HEK293T (cell line): ENCODE measurements at regions not wholly inside any gene's neighbourhood (a gene's known extent, or its start where the extent isn't known, plus 50 kb on each side); places are given as distances from the start of the nearest gene placed in this dataset.

ENCODE experiments used
- CTCF ChIA-PET: fragments of 350-600 bp; formaldehyde crosslinking; extraction: SDS; loops from one replicate; lab custom pipeline; 2021; ENCODE audit warnings: antibody characterized with exemption, inconsistent platforms; lab: Yijun Ruan, JAX
- POLR2A ChIA-PET: fragments of 350-600 bp; formaldehyde crosslinking; extraction: SDS; loops from one replicate; lab custom pipeline; 2020; ENCODE audit warnings: antibody characterized with exemption, inconsistent platforms; lab: Yijun Ruan, JAX
- DNase-seq: peaks from one replicate; pipeline ENCODE4 v3.0.0; 2012; ENCODE audit warnings: mixed read lengths; ENCODE audit errors: extremely low spot score
- ARNT ChIP-seq: fragments of 450-650 bp; IDR thresholded peaks from 2 replicates; pipeline ENCODE4 v1.6.1; 2017; ENCODE audit warnings: mild to moderate bottlenecking
- BHLHE40 ChIP-seq: fragments of 450-650 bp; IDR thresholded peaks from 2 replicates; pipeline ENCODE4 v1.6.1; 2016; ENCODE audit warnings: mild to moderate bottlenecking, moderate library complexity, borderline replicate concordance
- CTBP1 ChIP-seq: fragments of 450-650 bp; IDR thresholded peaks from 2 replicates; pipeline ENCODE4 v1.6.1; 2016; ENCODE audit warnings: borderline replicate concordance
- ELF4 ChIP-seq: fragments of 450-650 bp; IDR thresholded peaks from 2 replicates; pipeline ENCODE4 v1.6.1; 2017; ENCODE audit warnings: antibody characterized with exemption
- FOXA1 ChIP-seq: fragments of 450-650 bp; IDR thresholded peaks from 2 replicates; pipeline ENCODE4 v1.6.1; 2016; ENCODE audit warnings: mild to moderate bottlenecking
- FOXK2 ChIP-seq: fragments of 450-650 bp; IDR thresholded peaks from 2 replicates; pipeline ENCODE4 v1.6.1; 2016; ENCODE audit warnings: mild to moderate bottlenecking
- FOXM1 ChIP-seq: fragments of 450-650 bp; IDR thresholded peaks from 2 replicates; pipeline ENCODE4 v1.6.1; 2017; ENCODE audit warnings: mild to moderate bottlenecking, borderline replicate concordance
- HDGF ChIP-seq: fragments of 450-650 bp; IDR thresholded peaks from 2 replicates; pipeline ENCODE4 v1.6.1; 2017; ENCODE audit warnings: antibody characterized with exemption, borderline replicate concordance
- L3MBTL2 ChIP-seq: fragments of 450-650 bp; conservative IDR thresholded peaks from 2 replicates; pipeline ENCODE4 v1.6.1; 2016; ENCODE audit warnings: mild to moderate bottlenecking
- LEF1 ChIP-seq: fragments of 450-650 bp; IDR thresholded peaks from 2 replicates; pipeline ENCODE4 v1.6.1; 2017; ENCODE audit warnings: mild to moderate bottlenecking, borderline replicate concordance
- NFRKB ChIP-seq: fragments of 450-650 bp; IDR thresholded peaks from 2 replicates; pipeline ENCODE4 v1.6.1; 2016; ENCODE audit warnings: mild to moderate bottlenecking, moderate library complexity
- SP1 ChIP-seq: fragments of 450-650 bp; IDR thresholded peaks from 2 replicates; pipeline ENCODE4 v1.6.1; 2017
- SUZ12 ChIP-seq: fragments of 450-650 bp; IDR thresholded peaks from 2 replicates; pipeline ENCODE4 v1.6.1; 2016; ENCODE audit warnings: mild to moderate bottlenecking
- TARDBP ChIP-seq: fragments of 450-650 bp; IDR thresholded peaks from 2 replicates; pipeline ENCODE4 v1.6.1; 2016
- ZNF384 ChIP-seq: fragments of 450-650 bp; IDR thresholded peaks from 2 replicates; pipeline ENCODE4 v1.6.1; 2016
- TF ChIP-seq, protein P1 (sequence below): fragments of 450-650 bp; IDR thresholded peaks from 2 replicates; pipeline ENCODE4 v1.6.1; 2016

DNA sequence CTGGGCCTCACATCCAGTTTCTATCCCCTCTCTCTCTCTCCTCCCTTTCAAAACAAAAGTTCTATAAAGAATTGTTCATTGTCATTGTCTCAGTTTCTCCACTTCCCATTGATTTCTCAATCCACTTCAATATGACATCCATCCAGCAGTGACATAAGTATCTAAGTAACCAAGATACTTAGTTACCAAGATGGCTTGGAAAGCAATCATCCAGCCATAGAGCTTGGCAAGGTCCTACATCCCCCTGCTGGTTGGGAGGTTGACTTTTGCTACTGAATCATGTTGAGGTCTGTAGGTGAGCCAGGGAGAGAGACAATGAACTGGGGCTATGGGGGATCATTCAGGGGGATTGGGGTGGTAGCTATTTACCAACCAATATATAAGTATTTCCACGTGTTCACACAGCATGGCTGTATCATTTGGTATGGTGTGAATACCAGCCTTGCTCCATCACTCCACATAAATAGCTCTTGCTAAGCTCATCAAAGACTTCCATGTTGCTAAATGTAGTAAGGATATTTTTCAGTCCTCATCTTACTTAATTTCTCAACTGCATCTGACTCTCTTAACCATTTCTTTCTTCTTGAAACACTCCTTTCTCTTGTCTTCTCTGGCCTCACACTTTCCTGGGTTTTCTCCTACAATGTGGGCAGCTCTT is 58.8 kb upstream of the NTRK3 start:
- CTCF ChIA-PET = no interaction called here
- TF ChIP-seq ZNF384 (no peak), BHLHE40 (no peak), FOXA1 (no peak), NFRKB (no peak), ELF4 (no peak), SP1 (no peak), LEF1 (no peak), TARDBP (no peak), SUZ12 (no peak)
- POLR2A ChIA-PET = no interaction called here
- DNase-seq = no peak

- CTCF ChIA-PET = no interaction called here
- TF ChIP-seq ZNF384 (no peak), FOXA1 (no peak), FOXM1 (no peak), NFRKB (no peak), ARNT (no peak), SUZ12 (no peak), SP1 (no peak), LEF1 (no peak), TARDBP (no peak), ELF4 (no peak), FOXK2 (no peak), HDGF (no peak), L3MBTL2 (no peak), BHLHE40 (no peak), CTBP1 (no peak)
- TF ChIP-seq, protein P1, sequence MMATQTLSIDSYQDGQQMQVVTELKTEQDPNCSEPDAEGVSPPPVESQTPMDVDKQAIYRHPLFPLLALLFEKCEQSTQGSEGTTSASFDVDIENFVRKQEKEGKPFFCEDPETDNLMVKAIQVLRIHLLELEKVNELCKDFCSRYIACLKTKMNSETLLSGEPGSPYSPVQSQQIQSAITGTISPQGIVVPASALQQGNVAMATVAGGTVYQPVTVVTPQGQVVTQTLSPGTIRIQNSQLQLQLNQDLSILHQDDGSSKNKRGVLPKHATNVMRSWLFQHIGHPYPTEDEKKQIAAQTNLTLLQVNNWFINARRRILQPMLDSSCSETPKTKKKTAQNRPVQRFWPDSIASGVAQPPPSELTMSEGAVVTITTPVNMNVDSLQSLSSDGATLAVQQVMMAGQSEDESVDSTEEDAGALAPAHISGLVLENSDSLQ = no peak
- no peak for DNase-seq
- POLR2A ChIA-PET = no interaction called here
These were observed 56.5 kb upstream of the NTRK3 start for GRCh38 chr15:88312941-88313579.

DNA sequence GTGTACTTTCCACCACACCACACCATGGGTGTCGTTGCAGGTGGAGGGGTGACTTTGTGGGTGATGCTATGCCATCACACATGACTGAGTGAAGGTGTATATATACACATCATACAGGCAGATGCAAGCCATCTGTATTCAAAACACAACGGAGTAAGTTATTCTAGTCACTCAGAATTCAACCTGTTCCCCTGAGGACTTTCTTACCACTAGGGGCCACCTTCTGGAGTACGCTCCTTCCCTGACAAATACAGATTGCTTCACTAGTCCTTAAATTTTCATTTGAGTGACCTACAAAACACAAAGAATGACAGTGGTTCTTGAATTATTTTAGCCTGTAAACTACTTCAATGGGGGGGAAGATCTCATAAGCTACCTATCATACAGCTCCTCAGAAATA is 52.8 kb upstream of the NTRK3 start:
- ChIA-PET CTCF (no interaction called here), POLR2A (no interaction called here)

DNA sequence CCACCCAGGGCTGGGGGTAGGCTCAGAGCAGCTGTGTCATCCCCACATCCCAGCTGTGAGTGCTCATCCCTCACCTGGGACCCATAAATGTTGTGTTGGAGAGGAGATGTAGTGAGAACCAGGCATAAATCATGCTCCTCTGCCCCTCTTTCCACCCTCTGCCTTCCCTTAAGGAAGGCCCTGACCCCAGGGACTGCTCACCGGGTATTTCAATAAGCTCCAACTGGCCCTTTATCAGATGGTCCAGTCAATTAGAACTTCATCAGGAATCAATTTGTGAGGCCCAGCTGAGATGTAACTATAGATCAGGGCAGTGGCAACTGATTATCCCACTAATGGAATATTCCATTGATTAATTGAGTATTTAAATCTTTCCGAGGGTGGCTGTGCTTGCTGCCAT is 50.8 kb upstream of the NTRK3 start:
- TF ChIP-seq L3MBTL2 = no peak
- TF ChIP-seq ZNF384 = no peak
- TF ChIP-seq LEF1 = no peak
- TF ChIP-seq TARDBP = no peak
- TF ChIP-seq, protein P1 = no peak
- TF ChIP-seq SUZ12 = no peak
- TF ChIP-seq CTBP1 = no peak
- TF ChIP-seq HDGF = no peak
- ChIA-PET CTCF (no interaction called here), POLR2A (no interaction called here)
- no peak for DNase-seq

More for the DNA sequence above, 52.8 kb upstream of the NTRK3 start:
- no peak for DNase-seq
- TF ChIP-seq LEF1 (no peak), CTBP1 (no peak), ZNF384 (no peak), FOXM1 (no peak), SP1 (no peak), TARDBP (no peak), ARNT (no peak), SUZ12 (no peak)
- TF ChIP-seq, protein P1 = no peak
